ENCODE measurements at regions not wholly inside any gene's neighbourhood (a gene's known extent, or its start where the extent isn't known, plus 50 kb on each side); places are given as distances from the start of the nearest gene placed in this dataset.

DNA sequence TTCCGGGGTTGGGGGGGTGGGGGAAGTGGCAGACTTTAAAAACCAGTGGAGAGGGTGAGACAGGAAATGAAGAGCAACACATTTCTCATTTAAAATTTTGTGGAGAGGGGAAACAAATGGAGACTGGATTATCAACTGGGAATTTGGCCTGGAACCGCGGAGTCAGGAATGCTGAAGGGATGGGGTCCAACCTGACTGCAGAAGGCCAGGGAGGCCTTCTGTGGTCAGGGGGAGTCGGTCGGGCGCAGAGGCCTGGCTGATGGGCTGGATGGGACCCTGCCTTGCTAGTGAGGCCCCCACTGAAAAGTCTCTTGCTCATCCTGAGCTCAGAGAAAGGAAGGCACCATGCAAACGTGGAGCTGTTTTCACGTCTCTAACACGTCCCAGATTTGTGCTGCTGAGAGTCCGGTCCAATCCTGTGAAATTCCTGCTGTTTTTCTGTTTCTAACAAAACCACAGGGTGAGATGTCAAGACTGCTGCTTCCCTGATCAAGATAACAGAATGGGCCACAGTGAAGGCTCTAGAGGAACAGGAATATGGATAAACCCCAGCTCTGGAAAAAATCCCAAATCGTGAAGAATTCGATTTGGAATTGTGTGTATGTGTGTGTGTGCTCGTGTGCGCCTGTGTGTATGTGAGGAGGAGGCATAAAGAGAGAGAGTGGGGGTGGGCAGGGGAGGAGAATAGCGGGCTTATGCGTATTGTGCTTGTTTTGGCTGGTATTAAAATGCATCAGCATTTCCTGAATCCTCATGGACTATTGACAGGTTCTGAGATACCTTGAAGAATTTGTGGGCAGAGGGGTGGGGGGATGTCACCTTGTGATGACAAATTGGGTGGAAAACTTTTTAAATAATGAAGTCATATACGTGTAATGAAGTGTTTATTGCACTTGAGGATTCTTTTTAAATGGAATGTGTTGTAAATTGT, 117.4 kb downstream of the NGF start:
- TF ChIP-seq, protein P1, sequence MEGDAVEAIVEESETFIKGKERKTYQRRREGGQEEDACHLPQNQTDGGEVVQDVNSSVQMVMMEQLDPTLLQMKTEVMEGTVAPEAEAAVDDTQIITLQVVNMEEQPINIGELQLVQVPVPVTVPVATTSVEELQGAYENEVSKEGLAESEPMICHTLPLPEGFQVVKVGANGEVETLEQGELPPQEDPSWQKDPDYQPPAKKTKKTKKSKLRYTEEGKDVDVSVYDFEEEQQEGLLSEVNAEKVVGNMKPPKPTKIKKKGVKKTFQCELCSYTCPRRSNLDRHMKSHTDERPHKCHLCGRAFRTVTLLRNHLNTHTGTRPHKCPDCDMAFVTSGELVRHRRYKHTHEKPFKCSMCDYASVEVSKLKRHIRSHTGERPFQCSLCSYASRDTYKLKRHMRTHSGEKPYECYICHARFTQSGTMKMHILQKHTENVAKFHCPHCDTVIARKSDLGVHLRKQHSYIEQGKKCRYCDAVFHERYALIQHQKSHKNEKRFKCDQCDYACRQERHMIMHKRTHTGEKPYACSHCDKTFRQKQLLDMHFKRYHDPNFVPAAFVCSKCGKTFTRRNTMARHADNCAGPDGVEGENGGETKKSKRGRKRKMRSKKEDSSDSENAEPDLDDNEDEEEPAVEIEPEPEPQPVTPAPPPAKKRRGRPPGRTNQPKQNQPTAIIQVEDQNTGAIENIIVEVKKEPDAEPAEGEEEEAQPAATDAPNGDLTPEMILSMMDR (IDR thresholded peaks at IDR 0.05), result no peak
- TF ChIP-seq EZH2 (IDR thresholded peaks at IDR 0.05), result no peak

Data from neural progenitor cell (in vitro differentiated cells).